Transverse colon (tissue), 4 donors: ENCODE measurements at regions not wholly inside any gene's neighbourhood (a gene's known extent, or its start where the extent isn't known, plus 50 kb on each side); places are given as distances from the start of the nearest gene placed in this dataset.

Source experiments
- DNase-seq: peaks from one replicate; pipeline ENCODE4 v3.0.0-alpha.2; 2019
- H3K27ac ChIP-seq, 4 donors: fragments of 200-600 bp; sonication (generic); 2 replicates each; pipeline ENCODE4 v1.5.1; 2016 to 2018; ENCODE audit warnings: inconsistent platforms in 4 of 4
- H3K27me3 ChIP-seq: fragments of 200-600 bp; sonication (generic); 2 replicates; pipeline ENCODE4 v1.5.1; 2017; ENCODE audit warnings: inconsistent platforms
- H3K36me3 ChIP-seq, 4 donors: fragments of 200-600 bp; sonication (generic); 2 replicates each; pipeline ENCODE4 v1.5.1; 2017 to 2019; ENCODE audit warnings: inconsistent platforms in 4 of 4
- H3K4me1 ChIP-seq, 4 donors: fragments of 200-600 bp; sonication (generic); 2 replicates each; pipeline ENCODE4 v1.5.1; 2017 to 2020; ENCODE audit warnings: inconsistent platforms in 4 of 4
- H3K4me3 ChIP-seq, 4 donors: fragments of 200-600 bp; sonication (generic); 1 replicate in 1 of 4; 2 replicates in 3 of 4; pipeline versions ENCODE4 v1.5.1 to v1.6.1; 2017 to 2019; ENCODE audit warnings: inconsistent platforms in 4 of 4
- H3K9me3 ChIP-seq, 2 donors: fragments of 200-600 bp; sonication (generic); 2 replicates each; pipeline ENCODE4 v1.5.1; 2017 to 2019; ENCODE audit warnings: inconsistent platforms in 2 of 2
- EP300 ChIP-seq: sonication (generic); formaldehyde crosslinking; IDR thresholded peaks from one replicate; pipeline ENCODE4 v1.6.1; 2017; ENCODE audit warnings: antibody characterized with exemption, low read depth
- POLR2A ChIP-seq: fragments of 450-650 bp; IDR thresholded peaks from one replicate; pipeline ENCODE4 v1.6.1; 2016; ENCODE audit warnings: antibody characterized with exemption, mild to moderate bottlenecking, moderate library complexity
- POLR2AphosphoS5 ChIP-seq, 3 donors: sonication (generic); formaldehyde crosslinking; IDR thresholded peaks; one replicate each; pipeline ENCODE4 v1.6.1; 2016; ENCODE audit warnings: antibody characterized with exemption in 3 of 3
- WGBS, 2 donors: methylation state at CpG; one replicate each; pipeline ENCODE4 v1.1.5; 2018; ENCODE audit warnings: low coverage in 1 of 2; 5-methylcytosine and 5-hydroxymethylcytosine counted together
- in situ Hi-C, 4 donors: fragments of 200-750 bp; cut with MboI; loops; one replicate each; pipeline versions ENCODE4 v1.15.0 to v1.15.1; 2017; ENCODE audit warnings: low sequenced_read_pairs in 3 of 4, low pct_ligation_motif_present in 1 of 4, low pct_unique_long_range_greater_than_20kb in 1 of 4
- intact Hi-C: fragments of 100-400 bp; cut with DNase I; formaldehyde crosslinking; loops from one replicate; pipeline ENCODE4 v1.15.1; 2023; ENCODE audit warnings: low total_unique reads
- TF ChIP-seq, protein P1 (sequence below), 5 experiments: fragments of 200-600 bp in 3 of 5; fragments of 450-650 bp in 2 of 5; sonication (generic) in 3 of 5; IDR thresholded peaks; 1 replicate in 2 of 5; 2 replicates in 3 of 5; pipeline ENCODE4 v1.5.1; 2016 to 2017; ENCODE audit warnings: antibody characterized with exemption in 5 of 5, inconsistent platforms in 3 of 5, mild to moderate bottlenecking in 2 of 5, moderate library complexity in 1 of 5

DNA sequence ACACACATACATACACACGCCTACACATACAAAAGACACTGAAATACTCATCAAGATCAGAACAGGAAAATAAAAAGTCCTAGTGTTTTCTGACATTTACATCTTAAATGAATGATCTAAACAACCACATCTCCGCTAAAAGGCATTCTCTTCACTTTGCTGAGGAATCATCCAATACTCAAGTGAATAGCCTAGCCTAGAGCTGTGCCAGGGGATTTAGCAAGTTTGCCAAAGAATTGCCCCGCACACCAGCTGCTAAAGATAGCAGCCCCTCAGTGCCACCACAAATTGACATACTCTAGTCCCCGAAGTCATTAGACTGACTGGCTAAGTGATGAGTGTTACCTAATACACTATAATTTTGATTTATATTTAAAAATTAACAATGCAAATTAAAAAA lies 246.8 kb upstream of the POU3F2 start:
- intact Hi-C loops, result no loop called here
- Histone ChIP-seq H3K4me1 (no peaks in the 10 kb centered on the region), H3K27me3 (no peaks in the 10 kb centered on the region), H3K27ac (no peak overlapping the region), H3K36me3 (no peaks in the 10 kb centered on the region), H3K4me3 (no peak overlapping the region), H3K9me3 (no peaks in the 10 kb centered on the region)
- WGBS, 2 donors, result 82 to 95% methylated on average over 3 to 4 of the region's 4 CpGs
- in situ Hi-C loops, result no loop called here
- TF ChIP-seq, protein P1, sequence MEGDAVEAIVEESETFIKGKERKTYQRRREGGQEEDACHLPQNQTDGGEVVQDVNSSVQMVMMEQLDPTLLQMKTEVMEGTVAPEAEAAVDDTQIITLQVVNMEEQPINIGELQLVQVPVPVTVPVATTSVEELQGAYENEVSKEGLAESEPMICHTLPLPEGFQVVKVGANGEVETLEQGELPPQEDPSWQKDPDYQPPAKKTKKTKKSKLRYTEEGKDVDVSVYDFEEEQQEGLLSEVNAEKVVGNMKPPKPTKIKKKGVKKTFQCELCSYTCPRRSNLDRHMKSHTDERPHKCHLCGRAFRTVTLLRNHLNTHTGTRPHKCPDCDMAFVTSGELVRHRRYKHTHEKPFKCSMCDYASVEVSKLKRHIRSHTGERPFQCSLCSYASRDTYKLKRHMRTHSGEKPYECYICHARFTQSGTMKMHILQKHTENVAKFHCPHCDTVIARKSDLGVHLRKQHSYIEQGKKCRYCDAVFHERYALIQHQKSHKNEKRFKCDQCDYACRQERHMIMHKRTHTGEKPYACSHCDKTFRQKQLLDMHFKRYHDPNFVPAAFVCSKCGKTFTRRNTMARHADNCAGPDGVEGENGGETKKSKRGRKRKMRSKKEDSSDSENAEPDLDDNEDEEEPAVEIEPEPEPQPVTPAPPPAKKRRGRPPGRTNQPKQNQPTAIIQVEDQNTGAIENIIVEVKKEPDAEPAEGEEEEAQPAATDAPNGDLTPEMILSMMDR (IDR thresholded peaks at IDR 0.05), result no peak
- no peak for TF ChIP-seq POLR2A
- no peak for TF ChIP-seq EP300
- no peak for TF ChIP-seq POLR2AphosphoS5 (IDR thresholded peaks at IDR 0.05)
- DNase-seq, result no peak

DNA sequence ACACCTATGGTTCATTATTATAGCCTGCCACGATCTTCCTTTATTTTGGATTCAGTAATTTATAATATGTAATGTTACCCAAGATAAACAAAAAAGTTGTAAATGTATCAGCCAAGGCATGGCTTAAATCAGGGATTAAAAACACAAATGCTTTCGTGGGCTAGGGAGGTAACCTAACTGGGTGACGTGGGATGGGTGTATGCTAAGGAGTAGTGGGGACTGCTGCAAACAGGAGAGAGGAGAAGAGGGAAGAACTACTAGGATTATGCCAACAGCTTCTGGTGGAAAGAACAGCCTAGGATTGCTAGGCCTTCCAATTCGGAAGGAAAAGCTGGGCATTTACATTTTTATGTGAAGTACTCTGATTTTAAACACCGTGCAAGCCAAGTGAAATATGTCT lies 244.8 kb upstream of the POU3F2 start:
- in situ Hi-C loops (no loop called here), intact Hi-C loops (no loop called here)
- DNase-seq, result no peak
- H3K36me3 ChIP-seq, result no peaks in the 10 kb centered on the region
- H3K4me3 ChIP-seq, result no peak overlapping the region
- H3K4me1 ChIP-seq, result no peaks in the 10 kb centered on the region
- H3K9me3 ChIP-seq, result no peaks in the 10 kb centered on the region
- H3K27ac ChIP-seq, result no peak overlapping the region
- H3K27me3 ChIP-seq, result no peaks in the 10 kb centered on the region
- no peak for TF ChIP-seq EP300
- TF ChIP-seq POLR2AphosphoS5 (IDR thresholded peaks at IDR 0.05), result no peak
- no peak for TF ChIP-seq POLR2A
- TF ChIP-seq, protein P1 (IDR thresholded peaks at IDR 0.05), result no peak
- WGBS, 2 donors, result 50 to 64% methylated on average over 5 of the region's 5 CpGs

GRCh38 chr6:98590136-98590681 lies 244.2 kb upstream of the POU3F2 start:
- no peaks in the 10 kb centered on the region for H3K4me1 ChIP-seq
- H3K36me3 ChIP-seq, result no peaks in the 10 kb centered on the region
- no peak for DNase-seq
- in situ Hi-C loops, result no loop called here
- H3K27me3 ChIP-seq, result no peaks in the 10 kb centered on the region
- 47 to 50% methylated on average over 3 of the region's 3 CpGs for WGBS, 2 donors
- intact Hi-C loops, result no loop called here
- no peak overlapping the region for H3K4me3 ChIP-seq
- TF ChIP-seq POLR2A, result no peak
- TF ChIP-seq EP300, result no peak
- no peak for TF ChIP-seq POLR2AphosphoS5 (IDR thresholded peaks at IDR 0.05)
- TF ChIP-seq, protein P1 (IDR thresholded peaks at IDR 0.05), result no peak
- no peaks in the 10 kb centered on the region for H3K9me3 ChIP-seq
- no peak overlapping the region for H3K27ac ChIP-seq

DNA sequence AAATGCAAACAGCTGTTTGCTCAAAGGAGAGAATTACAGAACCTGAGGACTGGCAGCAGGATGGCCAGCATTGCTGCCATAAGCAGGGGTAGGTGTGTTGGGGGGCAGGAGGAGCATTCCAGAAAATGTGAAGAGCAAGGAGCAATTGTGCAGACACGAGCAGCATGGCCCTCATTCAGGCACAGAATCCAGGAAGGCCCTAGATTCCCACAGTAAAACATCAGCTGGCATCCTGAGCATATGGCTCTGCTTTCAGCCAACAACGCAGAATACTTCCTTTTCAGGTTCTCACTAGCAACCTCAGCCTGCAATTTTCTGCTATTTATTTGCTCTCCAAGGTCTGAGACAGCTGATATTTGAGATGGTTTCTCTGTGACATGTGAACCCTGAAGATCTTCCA lies 243.4 kb upstream of the POU3F2 start:
- H3K27me3 ChIP-seq, result no peaks in the 10 kb centered on the region
- intact Hi-C loops (no loop called here), in situ Hi-C loops (no loop called here)
- no peaks in the 10 kb centered on the region for H3K9me3 ChIP-seq
- TF ChIP-seq, protein P1 (IDR thresholded peaks at IDR 0.05), result no peak
- no peak for TF ChIP-seq POLR2A
- no peak for DNase-seq
- no peak overlapping the region for H3K27ac ChIP-seq
- H3K36me3 ChIP-seq, result no peaks in the 10 kb centered on the region
- no peaks in the 10 kb centered on the region for H3K4me1 ChIP-seq
- no peak overlapping the region for H3K4me3 ChIP-seq
- WGBS, 2 donors, result 6 to 16% methylated on average over 2 of the region's 2 CpGs
